T-helper 2 cell treated with Interferon-gamma antibody and Interleukin-4, amounts not matched to agents 100 ng/mL and 5 ng/mL, for 36 hours (primary cell): ENCODE measurements at regions not wholly inside any gene's neighbourhood (a gene's known extent, or its start where the extent isn't known, plus 50 kb on each side); places are given as distances from the start of the nearest gene placed in this dataset.
"Not testable (repeated sequence)": the region's sequence is repeated elsewhere in the genome, so short reads cannot be mapped to it uniquely, and the experiment has no call there.

ENCODE experiments used
- intact Hi-C: fragments of 100-400 bp; cut with micrococcal nuclease; formaldehyde crosslinking; loops from one replicate; pipeline ENCODE4 v1.15.1; 2023

DNA sequence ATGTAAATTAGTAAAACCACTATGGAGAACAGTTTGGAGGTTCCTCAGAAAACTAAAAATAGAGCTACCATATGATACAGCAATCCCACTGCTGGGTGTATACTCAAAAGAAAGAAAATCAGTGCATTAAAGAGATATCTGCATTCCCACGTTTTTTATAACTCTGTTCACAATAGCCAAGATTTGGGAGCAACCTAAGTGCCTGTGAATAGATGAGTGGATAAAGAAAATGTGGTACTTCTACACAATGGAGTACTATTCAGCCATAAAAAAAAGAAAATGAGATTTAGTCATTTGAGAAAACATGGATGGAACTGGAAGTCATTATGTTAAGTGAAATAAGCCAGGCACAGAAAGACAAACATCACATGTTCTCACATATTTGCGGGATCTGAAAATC is 246.0 kb upstream of the SOX9 start:
- intact Hi-C loops, result not testable (repeated sequence)

DNA sequence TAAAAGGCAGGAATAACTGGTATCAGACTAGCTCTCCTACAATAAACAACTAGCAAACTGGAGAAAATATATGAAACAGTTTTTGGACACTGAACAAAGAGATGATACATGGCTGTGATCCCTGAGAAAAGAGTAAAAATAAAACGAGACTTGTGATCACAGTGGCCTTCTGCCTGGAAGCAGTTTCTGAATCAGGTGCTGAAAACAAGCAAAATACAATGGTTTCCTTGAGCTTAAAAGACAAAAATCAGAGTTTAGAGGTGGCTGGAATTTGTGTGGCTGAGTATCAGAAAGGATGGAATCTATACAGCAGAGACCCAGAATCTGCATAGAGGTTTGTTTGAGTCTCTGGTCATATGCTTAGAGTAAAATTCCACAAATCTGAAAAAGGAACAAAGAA is 242.5 kb upstream of the SOX9 start:
- intact Hi-C loops, result no loop called here

DNA sequence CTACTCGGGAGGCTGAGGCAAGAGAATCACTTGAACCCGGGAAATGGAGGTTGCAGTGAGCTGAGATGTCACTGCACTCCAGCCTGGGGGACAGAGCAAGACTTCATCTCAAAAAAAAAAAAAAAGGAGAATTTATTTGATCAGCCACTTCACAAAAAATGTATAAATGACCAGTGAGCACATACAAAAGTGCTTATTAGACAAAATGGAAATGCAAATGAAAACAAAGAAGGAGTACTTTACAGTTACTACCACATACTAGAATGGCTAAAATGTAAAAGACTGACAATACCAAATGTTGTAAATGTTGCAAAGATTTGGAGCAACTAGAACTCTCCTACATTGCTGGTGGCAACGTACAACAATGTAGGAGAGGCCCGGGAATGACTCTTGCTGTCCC is 241.8 kb upstream of the SOX9 start:
- intact Hi-C loops, result no loop called here

DNA sequence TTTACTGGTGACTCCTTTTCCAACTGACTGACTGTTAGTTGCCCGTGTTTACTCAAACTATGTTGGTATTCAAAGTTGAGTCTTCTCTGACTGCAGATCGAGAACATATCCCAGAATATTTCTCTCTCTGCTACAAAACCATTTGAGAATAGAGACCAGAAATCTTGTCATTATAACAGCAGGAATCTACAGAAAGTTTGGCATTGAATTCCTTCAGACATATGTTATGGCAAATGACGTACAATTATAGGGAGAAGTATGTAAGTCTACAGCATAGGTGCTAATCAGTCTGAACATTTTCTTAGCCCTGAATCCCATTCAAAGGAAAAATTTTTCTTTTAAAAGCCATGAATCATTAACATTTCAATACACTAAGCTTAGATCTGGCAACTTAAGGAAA is 239.8 kb upstream of the SOX9 start:
- intact Hi-C loops, result no loop called here

DNA sequence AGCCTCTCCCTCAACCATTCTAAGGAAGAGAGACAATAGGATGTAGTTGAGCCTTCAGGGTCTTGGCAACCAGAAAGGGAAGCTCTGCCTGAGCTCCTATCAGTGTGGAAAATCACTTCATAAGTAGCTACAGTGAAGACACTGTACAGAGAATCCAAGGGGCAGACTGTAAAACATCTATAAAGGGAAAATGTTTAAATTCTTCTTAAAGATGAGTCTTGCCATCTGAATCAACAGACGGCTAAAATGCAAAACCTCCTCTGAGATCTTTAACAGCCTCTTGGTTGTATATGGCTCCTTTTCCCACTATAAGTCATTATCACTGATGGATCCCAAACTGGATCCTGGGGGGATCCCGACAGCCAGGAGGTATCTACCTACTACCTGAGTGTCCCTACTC is 239.2 kb upstream of the SOX9 start:
- intact Hi-C loops, result no loop called here

DNA sequence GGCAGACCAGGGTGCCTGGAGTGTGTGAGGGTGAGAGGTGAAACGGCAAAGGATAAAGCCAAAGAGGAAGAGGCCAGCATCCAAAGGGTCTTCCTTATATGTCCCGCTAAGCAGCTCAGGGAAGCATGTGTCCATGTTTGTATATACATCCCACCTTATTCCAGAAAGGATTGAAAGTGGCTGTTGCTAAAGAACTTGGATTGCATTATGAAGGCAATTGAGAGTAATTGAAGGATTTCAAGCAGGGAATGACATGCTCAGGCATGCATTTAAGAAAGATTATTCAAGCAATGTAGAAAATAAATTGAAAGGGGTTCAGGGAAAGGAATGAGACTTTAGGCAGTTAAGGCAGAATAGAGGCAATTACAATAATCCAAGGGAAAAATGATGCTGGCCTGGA is 237.6 kb upstream of the SOX9 start:
- intact Hi-C loops, result no loop called here

DNA sequence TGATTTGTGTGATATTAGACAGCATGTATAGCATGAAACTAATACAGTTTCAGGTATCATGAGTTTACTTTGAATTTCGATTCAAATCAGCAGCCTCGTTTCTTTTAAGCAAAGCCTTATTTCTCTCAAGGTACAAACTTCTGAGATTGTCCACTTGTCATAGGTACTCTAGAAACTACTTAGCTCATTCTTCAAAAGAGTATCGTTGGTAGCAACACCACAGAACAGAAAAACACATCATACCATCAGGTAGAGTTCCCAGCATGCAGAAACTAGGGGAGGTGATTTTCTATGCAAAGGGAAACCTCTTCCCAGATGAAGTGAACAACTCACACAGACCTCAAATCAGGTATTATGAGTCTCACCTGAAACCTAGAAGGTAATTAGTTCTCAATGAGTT is 237.0 kb upstream of the SOX9 start:
- intact Hi-C loops, result no loop called here

DNA sequence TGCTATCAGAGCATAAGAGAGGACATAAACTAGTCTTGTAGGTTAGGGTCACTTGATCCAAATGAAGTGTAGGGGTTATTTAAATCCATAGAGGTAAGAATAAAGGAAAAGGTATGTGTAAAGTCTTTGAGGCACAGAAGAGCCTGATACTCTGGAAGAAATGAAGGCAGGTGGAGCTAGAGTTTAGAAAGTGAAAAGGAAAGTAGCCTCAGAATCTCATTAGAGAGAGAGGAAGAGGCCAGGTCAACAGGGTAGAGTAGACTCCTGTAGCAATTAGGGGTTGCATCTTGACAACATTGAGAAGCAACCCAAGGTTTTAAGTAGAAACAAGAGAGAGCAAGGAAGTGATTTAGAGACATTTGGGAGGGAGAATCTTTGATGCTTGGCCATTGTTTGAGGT is 235.2 kb upstream of the SOX9 start:
- intact Hi-C loops, result no loop called here

DNA sequence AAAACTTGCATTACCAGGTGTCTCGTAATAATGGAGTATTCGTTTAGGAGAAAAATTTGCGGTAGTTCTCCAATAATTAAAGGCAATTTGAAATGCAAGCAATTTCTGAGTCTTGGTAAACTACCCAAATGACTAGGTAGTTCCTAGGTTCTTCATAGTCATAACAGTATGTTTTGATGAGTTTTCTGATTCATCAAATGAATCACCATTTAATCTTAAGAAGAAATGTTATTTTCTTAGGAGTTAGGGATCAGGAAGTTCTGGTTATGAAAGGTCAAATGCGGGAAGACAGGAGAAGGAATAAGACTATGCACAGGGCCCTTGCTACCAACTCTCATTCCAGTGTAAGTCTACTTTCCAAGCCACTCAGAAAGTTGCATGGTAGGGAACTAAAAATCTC is 221.5 kb upstream of the SOX9 start:
- intact Hi-C loops, result no loop called here

DNA sequence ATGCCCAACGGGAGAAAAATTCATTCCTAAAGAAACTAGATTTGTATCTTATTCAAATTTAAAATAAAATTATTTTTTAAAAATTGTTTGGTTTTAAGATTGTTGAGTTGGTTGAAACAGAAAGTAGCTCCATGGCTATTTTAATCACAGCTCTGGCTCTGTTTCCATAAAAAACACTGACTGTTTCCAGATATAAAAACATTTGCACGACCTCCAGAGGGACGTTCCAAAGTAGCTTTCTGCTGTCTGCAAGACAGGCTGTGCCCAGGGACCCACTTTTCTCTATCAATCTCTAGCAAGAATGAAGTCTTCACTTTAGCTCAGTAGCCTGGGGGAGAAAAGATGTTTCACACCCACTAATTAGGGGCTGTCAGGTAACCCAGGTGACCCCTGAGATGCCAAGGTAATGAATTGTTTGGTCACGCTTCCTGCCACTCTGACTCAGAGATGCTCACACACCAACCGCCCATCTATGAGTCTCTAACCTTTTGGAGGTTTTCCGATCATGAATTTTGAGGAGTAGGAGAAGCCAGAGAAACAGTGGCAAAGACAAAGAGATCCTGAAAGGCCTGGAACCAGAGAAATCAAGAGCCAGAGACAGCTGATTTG is 220.1 kb upstream of the SOX9 start:
- intact Hi-C loops, result no loop called here

DNA sequence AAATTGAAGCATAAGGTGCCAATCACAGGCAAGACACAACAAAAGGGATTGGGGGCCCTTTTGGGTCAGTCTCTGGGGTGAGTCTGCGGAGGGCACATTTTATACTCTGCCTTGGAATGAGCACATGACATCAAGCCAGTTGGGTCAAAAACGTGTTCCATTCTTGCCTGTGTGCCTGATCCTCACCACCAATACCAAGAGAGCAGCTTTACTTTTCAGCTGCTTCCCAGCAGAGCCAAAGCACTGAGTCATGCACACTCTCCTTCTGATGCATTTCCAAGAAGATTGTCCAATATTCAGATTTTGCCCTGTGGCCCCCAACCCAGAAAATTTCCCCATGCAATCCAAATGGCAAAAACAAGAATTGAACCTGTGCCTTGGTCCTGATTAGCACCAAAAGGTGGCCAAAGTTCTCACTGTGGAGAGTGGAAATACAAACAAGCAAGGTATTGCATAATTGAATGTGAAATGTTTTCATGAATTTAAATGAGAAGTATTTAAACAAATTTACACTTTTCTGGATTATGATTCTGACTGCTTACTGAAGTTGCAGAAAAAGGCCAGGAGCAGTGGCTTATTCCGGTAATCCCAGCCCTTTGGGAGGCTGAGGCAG is 217.8 kb upstream of the SOX9 start:
- intact Hi-C loops, result no loop called here

DNA sequence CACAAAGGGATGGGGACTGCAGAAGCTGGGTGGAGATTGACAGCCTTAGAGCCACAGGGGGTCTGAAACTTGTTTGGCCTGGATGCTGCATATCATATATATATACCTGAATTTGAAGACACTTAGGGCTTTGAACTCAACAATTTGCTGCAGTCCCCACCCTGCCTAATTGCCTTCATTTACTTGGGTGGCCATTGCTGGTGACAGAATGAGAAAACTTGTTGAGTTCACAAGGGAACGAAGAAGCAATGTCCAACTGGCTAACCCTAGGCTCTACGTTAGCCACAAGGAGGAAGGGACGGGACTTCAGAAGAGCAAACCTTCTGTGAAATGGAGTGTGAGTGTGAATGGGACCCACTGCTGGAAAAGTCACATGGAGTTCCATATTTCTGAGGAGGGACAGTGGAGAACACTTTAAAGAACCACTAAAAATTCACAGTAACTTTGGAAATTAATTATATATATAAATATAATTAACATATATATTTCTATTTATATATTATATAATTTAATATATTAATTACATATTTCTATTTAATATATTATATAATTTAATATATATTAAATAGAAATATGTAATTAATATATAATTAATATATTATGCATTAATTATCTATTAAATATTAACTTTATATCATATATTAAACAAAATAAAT is 215.3 kb upstream of the SOX9 start:
- intact Hi-C loops, result no loop called here

DNA sequence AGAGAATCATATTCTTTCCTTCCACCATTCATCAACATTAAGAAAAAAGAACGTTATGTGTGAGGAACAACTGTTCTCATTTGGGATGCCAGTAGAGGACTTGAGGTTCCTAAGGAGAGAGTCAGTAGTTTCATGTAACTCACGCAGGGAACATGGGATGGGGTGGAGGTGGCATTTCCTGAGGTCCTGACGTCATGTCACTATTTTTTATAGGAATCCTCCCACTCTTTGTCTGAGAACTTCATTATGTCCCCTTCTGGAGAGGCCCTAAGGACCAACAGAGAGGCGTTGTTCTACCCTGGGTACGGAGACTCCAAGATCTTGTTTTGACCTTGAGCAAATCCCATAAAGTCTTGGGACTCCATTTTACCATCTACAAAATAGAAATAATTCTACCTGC is 211.7 kb upstream of the SOX9 start:
- intact Hi-C loops, result no loop called here

DNA sequence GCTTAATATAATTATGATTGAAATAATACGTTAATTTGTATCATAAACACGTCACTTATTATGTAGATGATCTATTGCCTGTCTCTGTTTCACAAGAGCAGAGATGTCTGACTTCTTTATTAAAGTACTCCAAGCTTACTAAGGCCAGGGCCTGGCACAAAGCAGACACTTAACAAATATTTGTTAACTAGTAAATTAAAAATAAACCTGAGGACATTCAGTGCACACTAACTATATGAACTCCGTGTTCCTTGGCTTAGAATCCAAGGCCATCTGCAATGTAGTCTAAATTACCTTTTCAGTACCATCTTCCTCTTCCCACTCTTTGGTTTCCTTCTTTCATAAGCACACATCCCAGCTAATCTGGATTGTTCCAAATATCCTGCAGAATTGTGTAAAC is 210.8 kb upstream of the SOX9 start:
- intact Hi-C loops, result no loop called here

DNA sequence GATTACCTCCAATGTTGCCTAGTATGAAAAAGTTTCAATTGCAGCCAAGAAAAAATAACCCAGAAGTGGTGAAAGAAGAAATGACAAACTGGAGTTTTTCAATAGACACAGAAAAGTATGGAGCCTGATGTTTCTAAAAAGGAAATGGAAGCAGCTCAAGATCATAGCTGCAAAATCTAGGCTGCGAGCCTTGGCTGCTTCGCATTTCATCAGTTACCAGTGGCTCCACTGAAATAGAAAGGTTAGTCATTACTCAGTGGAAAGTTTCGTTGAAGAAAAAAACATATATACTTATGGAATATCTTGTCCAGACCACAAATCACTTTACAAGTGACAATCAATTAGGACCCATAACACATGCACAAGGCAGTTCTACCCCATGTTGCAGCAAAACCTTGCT is 206.8 kb upstream of the SOX9 start:
- intact Hi-C loops, result no loop called here

DNA sequence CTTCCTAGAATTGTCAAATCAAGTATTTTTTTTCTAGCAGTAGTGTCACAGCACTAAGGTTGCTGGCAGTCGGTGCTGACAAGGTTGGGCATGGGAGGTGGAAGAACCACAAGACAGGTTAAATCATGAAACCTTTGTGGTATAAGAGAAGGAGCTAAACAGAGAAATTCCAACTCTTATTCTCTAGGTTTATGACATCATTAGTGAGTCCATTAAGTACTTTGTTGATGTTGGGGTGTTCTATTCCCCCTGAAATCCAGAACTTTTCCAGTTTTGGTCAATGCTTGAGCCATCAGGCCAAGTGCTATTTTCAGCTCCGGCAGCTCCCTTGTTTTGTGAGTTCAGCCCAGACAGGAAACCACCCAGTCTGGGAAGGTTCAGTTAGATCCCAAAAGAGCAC is 206.0 kb upstream of the SOX9 start:
- intact Hi-C loops, result no loop called here

DNA sequence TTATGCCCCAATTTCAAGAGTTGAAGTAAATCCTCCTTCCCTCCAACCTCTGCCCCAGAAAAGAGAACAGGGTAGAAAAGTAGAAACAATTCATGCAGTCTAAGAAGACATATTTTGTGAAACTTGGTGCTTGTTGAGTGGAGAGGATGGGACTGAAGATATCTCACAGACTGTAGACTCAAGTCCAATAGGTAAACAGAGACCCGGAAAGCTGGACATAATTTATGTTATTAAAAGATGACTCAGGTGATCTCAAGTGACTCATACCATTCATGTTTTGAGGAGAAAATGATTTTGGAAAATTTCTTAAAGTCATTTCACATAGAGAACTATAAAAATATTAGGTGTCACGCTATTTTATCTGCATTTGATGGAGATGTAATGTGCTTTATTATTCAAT is 203.1 kb upstream of the SOX9 start:
- intact Hi-C loops, result no loop called here

DNA sequence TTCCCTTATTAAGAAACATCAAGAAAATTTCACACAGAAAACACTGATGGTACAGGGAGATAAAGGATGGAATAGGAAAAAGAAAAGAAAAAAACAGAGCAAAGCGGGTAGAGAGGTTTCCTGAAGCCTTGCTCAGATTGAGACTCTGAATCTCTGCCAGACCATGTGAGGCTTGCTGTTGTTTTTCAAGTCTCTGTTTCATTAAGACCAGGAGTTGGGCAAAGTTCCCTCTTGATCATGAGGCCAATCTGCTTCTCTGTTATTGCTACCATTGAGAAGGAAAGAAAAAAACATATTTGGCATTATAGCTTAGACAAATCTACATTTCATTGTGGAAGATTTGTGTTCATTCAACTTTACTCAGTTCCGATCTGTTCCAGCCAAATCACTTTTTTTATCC is 201.6 kb upstream of the SOX9 start:
- intact Hi-C loops, result no loop called here

DNA sequence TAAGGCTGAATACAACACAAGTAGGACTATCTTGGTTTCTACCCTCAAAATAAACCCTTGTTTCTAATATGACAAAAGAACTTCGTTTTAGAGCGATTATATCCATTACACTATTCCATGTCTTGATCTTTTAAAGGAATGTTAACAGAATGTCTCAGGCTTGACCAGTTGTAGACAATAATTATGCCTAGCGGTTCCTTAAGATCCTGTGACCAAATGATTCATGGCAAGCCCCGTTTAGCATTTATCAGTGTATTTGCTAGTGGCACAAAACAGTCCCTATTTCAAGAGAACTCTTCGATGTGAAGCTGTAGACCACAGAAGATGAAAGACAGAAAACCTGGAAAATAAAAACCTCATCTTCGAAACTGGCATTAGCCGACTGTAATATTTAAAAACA is 200.9 kb upstream of the SOX9 start:
- intact Hi-C loops, result no loop called here

DNA sequence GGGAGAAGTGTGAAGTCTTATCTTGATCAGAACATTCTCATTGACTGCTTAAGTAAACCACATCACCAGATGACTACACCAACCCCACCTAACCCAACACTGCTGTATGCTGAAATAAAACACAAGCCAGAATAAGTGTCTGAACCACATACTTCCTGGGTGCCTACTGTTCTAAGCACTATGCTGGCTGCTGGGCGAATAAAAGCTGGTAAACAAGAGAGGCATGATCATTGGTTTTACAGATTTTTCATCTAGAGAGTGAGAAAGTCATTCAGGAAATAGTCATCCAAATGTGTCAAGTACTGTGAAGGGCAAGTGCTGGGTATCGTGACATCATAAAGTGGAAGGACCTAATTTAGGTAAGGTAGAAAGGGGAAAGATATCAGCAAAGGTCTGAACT is 199.0 kb upstream of the SOX9 start:
- intact Hi-C loops, result no loop called here

DNA sequence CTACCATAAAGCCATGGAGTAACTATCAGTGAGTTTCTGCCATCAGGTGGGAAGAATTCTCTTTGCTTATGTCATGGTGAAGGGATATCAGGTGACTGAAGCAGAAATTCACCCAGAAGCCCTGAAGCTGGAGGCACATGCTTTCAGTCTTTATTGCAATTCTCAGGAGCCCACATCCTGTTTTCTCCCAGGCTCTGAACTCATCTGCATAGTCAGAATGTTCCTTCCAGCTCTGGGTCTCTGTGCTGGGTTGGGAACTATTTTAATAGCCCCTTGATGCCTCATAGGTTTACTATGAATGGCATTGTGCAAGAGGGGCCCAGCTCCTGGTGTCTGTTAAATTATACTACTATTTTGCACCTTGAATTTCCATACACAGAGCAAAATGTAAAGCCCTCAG is 198.4 kb upstream of the SOX9 start:
- intact Hi-C loops, result no loop called here

DNA sequence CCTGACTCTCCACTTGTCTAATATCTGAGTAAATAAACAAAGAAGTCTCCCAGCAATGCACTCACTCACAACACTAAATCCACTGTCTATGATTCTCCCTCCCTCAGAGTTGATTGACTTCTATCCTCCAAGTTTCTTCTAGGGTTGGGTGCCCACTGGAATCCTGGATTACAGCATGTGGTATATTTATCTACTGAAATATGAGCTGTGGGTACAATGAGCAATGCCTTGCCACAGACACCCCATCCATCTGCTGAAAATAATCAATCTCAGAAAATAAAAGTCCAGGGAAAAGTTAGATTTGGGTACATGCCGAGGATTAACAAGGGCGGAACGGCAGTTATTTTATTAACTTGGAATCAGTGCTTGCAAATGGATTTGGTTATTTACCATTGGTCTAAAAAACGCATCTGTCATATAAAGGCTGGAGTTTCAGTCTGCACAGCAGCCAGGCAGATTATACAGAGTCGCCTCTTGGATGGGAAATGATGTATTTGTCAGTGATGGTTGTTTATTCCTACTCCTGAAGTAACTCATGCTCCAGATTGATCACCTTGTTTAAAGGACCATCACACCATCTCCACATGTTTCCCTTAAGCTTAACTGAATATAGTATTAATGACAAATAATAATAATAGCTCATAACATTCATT is 193.9 kb upstream of the SOX9 start:
- intact Hi-C loops, result no loop called here

DNA sequence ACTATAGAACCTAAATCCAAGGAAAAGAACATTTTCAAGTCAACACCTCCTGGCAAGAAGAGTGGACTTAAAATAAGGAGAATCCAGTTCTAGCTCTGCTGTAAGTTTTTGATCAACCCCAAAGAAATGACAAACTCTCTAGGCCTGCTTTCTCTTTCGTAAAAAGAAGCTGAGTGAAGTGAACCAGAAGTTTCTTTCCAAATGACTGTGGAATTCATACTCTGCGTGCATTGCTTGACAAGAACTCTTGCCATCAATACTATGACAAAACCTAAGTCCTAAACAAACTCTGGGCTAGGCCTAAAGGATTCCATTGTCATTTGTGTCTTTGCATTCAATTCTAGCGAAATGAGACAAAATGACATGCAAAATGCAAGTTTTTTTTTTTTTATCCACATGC is 187.5 kb upstream of the SOX9 start:
- intact Hi-C loops, result no loop called here
